Limb (tissue), 2 donors: ENCODE measurements at regions not wholly inside any gene's neighbourhood (a gene's known extent, or its start where the extent isn't known, plus 50 kb on each side); places are given as distances from the start of the nearest gene placed in this dataset.

Source experiments
- DNase-seq, 2 donors: peaks; one replicate each; pipeline ENCODE4 v3.0.0-alpha.2; 2016; ENCODE audit errors: extremely low spot score in 2 of 2

DNA sequence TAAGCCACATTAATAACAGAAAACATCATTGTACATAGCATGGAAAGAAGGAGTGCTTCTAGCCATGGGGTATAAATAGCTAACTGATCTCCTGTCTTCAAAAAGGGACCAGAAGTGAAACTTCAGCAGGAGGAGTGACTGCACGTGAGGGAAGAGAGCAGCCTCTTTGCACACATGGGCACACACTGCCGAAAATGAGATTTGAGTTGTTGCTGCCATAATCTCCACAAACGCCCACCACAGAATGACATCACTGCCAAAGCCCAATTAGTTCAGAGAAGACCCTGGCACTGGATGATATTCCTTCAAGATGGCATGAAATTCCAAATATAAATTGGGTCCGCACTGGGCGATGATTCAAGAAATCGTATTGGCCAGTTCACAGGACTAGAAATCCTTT is 238.9 kb upstream of the NR4A3 start:
- no peak for DNase-seq

DNA sequence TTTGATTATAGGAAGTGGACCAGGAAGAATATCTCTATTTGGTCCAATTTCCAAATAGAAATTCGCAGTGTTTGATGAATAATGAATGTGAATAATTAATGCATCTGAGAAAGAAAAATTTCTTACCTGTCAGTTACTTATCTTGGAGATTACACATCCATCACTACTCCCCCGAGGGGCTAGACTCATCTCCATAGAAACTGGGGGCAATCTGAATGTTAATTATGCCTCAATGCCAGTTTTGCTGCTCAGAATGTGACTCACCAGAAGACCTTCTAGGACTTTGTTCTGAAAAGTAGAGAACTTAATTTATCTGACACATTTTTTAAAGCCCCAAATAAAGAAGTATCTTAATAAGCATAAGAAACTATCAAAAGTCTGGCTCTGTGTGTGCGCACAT is 233.4 kb upstream of the NR4A3 start:
- no peak for DNase-seq

DNA sequence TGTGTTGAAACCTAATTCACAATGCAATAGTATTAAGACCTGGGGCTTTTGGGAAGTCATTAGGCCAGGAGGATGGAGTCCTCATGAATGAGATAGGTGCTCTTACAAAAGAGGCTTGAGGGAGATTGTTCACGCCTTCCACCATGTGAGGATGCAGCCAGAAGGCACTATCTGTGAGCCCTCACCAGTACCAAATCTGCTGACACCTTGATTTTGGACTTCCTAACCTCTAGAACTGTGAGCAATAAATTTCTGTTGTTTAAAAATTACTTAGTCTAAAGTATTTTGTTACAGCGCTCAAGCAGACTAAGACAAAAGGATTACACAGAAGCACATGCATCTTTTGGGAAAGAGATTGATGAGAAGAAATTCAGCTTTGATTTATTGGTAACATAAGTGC is 232.9 kb upstream of the NR4A3 start:
- DNase-seq, result no peak

DNA sequence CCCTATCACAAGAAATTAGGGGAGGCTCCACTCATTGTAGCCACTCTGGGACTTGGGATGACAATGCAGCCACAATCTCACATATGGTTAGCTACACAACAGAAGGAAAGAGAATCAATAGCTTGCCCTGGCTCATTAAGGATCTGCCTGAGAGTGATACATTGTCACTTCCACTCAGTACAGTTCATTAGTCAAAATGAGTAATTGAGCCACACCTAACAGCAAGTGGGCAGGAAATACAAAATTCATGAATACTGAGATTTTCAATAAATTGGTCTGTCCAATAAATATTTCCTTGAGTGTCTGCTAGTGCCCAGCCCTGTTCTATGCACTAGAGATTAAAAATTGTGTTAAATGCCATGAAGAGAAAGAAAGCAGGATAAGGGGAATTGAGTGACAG is 231.3 kb upstream of the NR4A3 start:
- DNase-seq, result no peak

DNA sequence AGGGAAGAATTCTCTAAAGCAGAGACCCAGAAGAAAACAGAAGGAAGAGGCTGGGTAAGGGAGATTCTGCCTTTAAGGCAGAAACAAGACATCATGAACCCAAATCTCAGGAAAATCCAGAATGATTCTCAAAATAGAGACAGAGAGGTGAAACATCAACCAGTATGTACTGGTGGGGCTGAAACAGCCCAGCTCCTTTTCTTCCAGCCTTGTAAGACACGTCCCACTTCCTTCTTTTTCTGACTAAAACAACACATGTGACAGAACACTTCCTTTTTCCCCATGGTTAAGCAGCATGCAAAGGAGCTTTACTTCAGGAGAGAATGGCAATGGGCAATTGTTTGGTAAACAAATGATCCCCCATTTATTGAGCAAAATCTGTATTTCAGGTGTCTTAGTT is 230.8 kb upstream of the NR4A3 start:
- no peak for DNase-seq

DNA sequence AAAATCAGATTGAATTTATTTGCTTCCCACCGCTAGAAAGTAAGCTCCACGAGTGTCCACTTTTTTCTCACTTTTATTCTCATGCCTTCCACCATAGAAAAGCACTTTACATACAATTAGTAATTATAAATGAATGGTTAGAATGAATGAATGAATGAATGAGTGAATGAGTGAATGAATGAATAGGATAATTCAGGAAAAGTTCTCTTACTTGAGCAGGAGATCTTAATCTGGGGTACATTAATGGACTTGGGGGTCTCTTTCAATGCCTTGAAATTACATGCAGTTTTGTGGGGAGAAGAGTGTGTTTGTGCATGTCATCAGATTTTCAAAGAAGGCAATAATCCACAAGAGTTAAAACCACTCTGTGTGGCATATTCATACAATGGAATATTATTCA is 229.9 kb upstream of the NR4A3 start:
- DNase-seq, result no peak

DNA sequence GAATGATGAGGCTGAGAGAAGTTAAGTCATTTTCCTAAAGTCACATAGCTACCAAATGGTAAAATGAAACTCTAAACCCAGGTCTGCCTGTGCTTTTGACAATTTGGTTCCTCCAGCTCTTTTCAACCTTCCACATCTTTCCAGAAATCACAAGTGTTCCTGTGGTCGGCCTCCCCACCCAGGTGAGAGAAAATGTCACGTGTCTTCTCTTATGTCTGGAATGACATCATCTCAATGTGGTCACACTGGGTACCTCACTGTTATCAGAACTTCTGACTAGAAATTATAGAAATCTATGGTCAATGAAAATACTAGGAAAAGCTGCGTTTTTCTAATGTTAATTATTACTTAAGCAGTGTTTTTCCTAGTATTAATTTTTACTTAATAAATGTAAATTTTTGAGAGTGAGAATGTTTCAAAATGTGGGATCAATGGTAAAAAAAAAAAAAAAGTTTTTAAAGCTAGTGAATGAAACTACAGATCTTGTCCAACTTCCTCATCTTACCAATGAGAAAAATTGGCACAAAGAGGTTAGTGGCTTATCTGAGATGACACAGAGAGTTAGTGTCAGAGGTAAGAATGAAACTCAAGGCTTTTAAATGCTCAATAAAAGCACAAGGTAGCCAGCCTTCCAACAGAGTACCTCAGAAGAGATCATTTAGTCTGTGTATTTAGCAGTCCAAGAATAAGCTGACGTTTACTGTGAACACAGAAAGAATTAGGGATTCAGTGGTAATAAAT is 228.7 kb upstream of the NR4A3 start:
- no peak for DNase-seq

DNA sequence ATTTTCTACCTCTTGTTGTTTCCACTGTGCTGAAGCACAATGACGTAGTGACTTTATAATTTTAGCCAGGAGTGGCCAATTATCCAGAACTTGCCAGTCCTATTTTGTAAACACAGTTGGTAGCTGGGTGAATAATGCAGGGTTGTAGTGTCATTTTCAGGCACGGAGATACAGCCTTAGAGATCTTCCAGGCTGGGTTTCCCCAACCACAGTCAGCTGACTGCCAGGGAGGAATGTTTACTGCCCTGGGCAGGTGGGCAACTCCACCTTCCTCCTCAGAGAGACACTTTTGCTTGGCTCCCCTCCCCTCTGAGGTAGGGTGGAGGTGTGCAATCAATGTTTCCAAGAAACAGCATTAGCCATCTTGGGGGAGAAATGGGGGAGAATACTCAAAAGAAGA is 228.1 kb upstream of the NR4A3 start:
- no peak for DNase-seq

DNA sequence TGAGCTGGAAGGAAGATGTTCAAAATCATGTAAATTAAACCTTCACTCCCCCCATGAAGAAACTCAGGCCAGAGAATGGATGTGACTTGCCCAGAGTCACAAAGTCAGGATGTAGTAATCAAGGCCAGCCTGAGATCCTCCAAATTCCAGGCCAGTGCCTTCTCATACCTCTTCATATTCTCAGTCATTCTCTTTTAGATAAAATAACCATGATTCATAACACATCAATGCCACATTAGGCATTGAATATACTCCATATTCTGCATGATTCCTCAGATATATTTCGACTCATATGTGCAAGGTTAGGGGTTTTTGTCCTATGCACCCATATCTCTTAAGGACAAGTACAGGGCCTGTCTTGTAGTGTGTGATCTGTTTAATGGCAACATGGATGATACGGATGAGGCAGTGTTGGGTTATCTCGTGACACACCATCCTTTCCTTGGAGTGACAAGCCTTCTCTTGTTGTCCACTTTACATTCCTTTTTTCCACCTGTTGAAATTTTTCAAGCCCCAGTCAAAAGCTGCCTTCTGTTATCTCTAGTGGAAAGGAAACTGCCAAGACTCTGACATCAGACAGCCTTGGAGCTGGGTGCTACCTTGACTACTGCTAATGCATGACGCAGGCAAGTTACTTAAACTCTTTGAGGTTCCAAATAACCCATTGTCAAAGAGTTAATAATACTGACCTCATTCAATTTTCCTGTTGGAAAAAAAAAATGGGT is 227.5 kb upstream of the NR4A3 start:
- DNase-seq, result no peak

DNA sequence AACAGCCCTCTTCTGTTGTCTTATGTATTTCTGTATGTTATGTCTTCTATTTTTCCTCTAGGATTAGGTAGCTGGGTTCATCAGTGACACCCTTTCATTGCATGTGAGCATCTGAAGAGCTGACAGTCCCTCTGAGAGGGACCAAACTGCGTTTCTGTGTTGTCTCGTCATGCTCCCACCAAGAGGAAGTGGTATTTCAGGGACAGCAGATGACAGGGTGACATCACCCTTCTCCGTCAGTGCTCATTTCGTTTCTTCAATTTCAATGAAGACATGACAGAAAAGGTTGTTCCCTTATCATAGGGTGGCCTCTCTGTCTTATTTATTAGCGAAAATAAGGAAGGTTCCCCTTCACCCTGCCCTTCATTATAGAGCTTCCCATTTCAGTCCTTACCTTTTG is 225.9 kb upstream of the NR4A3 start:
- DNase-seq, result no peak

DNA sequence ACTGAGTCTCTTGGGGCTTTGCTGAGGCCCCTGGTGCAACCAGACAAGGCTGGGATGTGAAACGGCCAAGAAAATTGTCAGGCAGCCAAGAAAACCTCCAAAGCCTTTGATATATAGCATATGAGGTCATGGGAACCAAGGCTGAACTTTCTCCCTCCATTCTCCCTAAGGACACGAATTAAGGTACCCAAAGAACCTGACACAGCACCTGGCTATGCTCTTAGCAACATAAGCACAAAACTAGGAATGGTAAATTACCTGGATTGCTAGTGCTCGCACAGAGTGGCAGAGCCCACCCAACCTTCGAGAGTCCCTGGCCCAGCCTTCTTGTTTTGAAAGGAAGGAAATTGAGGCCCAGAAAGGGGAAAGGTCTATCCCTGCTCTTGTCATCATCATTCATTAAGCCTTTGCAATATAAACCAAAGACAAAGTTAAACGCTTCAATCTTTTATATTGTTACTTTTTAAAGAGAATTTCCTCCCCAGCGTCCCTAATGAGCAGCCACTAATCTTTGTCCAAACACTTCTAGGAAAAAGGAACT is 220.0 kb upstream of the NR4A3 start:
- DNase-seq, result peak; percentile 3 to 26

DNA sequence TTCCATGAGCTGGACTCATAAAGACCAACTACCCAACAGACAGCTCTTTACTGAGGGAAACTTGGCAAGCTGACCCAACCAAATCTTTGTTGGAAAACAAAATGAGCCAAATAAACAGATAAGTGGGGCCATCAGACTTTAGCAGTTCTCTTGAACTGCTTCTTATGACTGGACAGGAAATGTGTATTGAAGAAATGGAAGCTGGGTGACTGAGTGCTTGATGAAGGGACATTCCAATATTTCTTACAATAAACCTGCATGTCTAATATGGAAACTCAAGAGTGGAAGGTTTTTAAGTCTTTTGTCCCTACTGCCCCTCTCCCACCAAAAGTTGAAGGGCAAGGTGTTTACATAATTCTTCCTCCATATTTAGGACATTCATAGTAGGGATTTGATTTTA is 218.8 kb upstream of the NR4A3 start:
- no peak for DNase-seq

DNA sequence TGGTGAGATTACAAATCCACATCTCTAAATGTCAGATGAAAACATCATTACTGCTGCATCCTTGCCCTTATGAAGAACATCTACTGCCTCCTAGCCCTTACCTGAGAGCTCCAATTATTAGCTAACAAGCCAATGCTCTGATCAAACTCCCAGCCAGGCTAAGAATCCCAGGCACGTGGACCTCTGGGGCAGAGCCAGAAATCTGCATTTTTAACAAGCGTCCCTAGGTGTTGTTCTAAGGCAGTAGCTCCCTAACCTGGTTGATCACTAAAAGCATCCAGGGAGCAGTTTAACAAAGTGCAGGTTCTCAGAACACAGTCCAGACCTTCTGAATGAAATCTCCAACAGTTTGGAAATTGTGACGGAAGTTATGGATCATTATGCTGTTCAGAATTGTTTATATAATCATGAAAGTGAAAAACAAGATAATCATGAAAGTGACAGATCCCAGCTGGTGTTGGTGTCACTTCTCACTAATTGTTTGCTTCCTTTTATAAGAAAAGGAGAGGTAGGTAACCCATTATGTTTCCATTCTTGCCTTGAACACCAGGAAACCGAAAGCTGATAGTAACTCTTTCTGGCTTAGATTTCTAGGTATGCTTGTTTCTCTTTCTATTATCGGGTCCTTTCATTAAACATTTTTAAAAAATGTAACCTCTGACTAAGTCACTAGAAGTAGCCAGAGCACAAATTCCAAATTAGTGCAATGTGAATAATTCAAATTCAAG is 216.5 kb upstream of the NR4A3 start:
- no peak for DNase-seq

DNA sequence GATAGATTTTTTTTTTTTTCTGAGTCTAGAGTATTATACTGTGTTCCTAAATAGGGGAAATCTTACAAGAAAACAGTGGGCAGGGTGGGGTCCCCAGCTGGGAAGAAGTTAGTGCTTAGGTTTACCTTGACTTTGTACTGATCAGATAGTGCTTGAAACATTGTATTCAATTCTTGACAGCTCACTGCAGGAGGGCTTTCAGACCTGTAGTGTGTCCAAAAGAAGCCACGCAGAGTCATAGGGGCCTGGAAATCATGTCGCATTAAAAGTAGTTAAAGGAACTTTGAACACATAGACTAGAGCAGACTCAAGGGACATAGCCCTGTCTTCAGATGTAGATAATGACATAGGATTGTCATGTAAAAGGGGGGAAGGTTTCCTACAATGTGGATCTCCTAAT is 215.4 kb upstream of the NR4A3 start:
- DNase-seq, result no peak

DNA sequence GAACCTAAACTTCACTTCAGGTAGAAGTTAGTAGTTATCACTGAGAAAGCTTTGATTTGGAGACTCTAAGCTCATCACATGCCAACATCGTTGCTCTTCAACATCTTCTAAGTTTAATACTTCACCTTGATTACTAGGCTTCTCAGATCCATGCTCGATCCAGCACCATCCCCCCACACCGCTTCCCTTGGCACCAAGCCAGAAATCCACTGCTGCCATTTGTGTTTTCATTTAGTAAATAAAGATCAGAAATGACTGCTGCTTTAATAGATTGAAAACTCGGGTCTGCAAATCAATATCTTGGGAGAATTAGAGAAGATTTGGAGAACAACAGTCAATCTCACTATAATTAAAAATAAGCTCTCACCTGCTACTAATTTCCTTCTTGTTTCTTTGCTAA is 214.7 kb upstream of the NR4A3 start:
- DNase-seq, result peak in 1 of 2 donors; percentile 34

DNA sequence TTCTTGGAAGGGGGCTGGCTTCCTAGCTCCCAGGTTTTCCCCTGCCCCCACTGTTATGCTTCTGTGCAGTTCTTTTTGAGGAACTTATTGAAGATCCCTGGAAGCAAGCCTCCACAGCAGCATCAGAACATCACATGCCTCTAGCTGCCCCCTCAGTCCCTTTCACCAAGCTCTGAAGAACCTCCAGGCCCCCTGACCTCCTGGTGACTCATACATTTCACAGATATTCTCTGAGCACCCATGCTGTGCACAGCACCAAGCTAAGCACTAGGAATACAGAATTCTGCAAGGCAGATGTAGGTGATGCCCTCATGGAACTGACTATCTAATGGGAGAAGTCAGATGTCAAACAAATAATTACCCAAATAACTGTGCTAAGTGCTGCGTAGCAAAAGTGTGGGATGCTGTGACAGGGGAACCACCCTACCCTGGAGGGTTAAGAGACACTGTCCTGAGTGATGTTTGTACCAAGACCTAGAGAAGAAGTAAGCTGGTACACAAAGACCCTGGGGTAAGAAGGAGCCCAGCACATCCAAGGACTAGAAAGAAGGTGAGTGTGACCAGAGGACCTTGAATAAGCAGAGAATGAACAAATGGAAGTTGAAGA is 213.7 kb upstream of the NR4A3 start:
- DNase-seq, result no peak

DNA sequence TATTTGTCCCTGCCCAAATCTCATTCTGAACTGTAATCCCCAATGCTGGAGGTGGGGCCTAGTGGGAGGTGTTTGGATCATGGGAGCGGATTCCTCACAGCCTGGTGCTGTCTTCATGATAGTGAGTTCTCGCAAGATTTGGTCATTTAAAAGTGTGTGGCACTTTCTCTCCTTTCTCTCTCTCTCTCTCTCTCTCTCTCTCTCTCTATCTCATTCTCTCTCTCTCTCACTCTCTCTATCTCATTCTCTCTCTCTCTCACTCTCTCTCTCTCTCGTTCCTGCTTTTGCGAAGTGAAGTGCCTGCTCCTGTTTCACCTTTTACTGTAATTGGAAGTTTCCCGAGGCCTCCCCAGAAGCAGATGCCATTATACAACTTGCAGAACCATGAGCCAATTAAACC is 207.3 kb upstream of the NR4A3 start:
- no peak for DNase-seq

DNA sequence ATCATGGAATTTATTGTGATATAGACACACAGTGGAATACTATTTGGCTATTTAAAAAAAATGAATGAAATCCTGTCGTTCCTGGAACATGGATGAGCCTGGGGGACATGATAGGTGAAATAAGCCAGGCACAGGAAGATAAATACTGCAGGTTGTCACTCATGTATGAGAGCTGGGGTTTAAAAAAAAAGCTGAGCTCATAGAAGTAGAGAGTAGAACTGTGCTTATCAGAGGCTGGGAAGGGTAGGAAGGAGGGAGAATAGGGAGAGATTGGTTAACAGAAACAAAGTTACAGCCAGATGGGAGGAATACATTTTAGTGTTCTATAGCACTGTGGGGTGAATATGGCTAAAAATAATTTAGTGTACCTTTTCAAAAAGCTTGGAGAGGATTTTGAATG is 200.6 kb upstream of the NR4A3 start:
- no peak for DNase-seq

DNA sequence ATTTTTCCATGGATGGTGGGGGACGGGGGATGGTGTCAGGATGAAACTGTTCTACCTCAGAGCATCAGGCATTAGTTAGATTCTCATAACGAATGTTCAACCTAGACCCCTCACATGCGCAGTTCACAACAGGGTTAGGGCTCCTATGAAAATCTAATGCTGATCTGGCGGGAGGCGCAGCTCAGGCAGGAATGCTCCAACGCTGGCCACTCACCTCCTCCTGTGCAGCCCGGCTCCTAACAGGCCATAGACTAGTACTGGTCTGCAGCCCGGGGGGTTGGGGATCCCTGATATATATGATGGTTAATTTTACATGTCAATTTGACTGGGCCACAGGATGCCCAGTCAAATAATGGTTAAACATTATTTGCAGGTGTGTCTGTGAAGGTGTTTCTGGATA is 199.0 kb upstream of the NR4A3 start:
- no peak for DNase-seq

DNA sequence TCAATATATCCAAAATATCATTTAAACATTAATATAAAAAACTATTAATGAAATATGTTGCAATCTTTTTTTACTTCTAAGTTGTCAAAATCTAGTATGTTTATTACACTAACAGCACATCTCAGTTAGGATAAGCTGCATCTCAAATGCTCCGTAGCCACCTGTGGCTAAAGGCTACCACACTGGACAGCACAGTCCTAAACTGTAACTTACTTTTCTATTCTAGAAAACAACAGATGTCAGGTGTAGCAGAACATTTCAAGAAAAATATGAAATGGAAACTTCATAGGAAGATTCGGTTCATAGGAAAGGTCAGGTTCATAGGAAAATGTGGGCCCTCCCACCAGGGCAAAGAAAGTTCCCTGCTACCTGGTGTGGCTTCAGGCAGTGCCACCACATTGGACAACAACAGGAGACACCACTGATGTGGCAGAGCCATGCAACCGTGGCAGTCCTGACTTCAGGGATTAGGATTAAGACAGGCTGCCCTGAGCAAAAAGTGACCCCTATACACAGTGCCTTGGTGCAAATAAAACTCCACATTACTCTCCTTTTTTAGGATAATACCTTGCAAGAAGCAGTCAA is 197.8 kb upstream of the NR4A3 start:
- no peak for DNase-seq

DNA sequence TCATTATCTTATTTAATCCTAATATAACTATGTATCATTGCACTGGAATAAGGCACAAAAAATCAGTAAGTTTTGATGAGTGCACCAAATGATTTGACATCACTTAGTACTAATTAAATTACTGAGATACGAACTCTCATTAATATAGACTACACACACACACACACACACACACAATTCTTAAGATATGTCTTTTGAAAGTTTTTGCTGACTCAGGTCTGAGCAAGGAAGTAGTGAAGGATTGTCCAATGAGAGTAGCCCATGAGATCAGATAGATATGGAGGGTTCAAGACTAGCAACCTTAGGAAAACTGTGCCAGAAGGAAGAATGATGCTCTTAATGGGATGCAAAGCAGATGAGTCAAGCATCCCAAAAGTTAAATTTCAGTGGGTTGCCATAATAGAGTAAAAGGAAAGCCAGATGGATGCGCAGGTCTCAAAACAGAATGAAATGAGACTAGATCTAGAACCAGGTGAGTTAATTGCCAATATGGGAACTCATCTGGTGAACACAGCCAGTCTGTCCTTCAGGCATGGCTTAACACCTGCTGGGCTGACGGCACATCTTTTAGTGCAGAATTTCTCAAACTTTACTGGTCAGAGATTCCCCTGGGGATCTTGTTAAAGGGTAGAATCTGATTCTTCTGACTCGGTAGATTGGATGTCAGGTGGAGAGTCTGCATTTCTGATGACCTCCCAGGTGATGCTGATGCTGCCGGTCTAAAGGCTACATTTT is 197.0 kb upstream of the NR4A3 start:
- no peak for DNase-seq
